Activated B cell treated with CpG ODN at 0.5 μM for 24 hours (primary cell): ENCODE measurements at regions not wholly inside any gene's neighbourhood (a gene's known extent, or its start where the extent isn't known, plus 50 kb on each side); places are given as distances from the start of the nearest gene placed in this dataset.

Source experiments
- ATAC-seq: fragments of 200-7000 bp; cut with Tn5 transposase; one replicate; pipeline ENCODE4 v1.10.0; 2021; ENCODE audit warnings: low read depth, mild to moderate bottlenecking, moderate library complexity
- CTCF ChIA-PET: fragments of 350-600 bp; sonication (Branson Sonifier 250); formaldehyde crosslinking; loops from one replicate; lab custom pipeline; 2021; ENCODE audit warnings: antibody characterized with exemption; lab: Charles Lee
- POLR2A ChIA-PET: fragments of 350-600 bp; sonication (Branson Sonifier 250); formaldehyde crosslinking; loops from one replicate; lab custom pipeline; 2021; ENCODE audit warnings: antibody characterized with exemption; lab: Charles Lee
- DNase-seq: peaks from one replicate; pipeline ENCODE4 v3.0.0; 2022
- H3K27ac Mint-ChIP-seq: one replicate; pipeline ENCODE4 v1.8.0; 2020; ENCODE audit warnings: mixed read lengths
- H3K27me3 Mint-ChIP-seq: one replicate; pipeline ENCODE4 v1.8.0; 2021; ENCODE audit warnings: mixed read lengths
- H3K36me3 Mint-ChIP-seq: one replicate; pipeline ENCODE4 v1.8.0; 2021; ENCODE audit warnings: low read depth, mixed read lengths
- H3K4me1 Mint-ChIP-seq: one replicate; pipeline ENCODE4 v1.8.0; 2021; ENCODE audit warnings: mixed read lengths
- H3K4me3 Mint-ChIP-seq: one replicate; pipeline ENCODE4 v1.8.0; 2020; ENCODE audit warnings: mild to moderate bottlenecking, mixed read lengths
- H3K9me3 Mint-ChIP-seq: one replicate; pipeline ENCODE4 v1.8.0; 2020; ENCODE audit warnings: mixed read lengths
- intact Hi-C: fragments of 100-400 bp; cut with micrococcal nuclease; formaldehyde crosslinking; loops from one replicate; pipeline ENCODE4 v1.15.1; 2024
- TF ChIP-seq, protein P1 (sequence below): fragments of 200-600 bp; IDR thresholded peaks from one replicate; pipeline ENCODE4 v1.8.0; 2022; ENCODE audit warnings: antibody characterized with exemption, mild to moderate bottlenecking

DNA sequence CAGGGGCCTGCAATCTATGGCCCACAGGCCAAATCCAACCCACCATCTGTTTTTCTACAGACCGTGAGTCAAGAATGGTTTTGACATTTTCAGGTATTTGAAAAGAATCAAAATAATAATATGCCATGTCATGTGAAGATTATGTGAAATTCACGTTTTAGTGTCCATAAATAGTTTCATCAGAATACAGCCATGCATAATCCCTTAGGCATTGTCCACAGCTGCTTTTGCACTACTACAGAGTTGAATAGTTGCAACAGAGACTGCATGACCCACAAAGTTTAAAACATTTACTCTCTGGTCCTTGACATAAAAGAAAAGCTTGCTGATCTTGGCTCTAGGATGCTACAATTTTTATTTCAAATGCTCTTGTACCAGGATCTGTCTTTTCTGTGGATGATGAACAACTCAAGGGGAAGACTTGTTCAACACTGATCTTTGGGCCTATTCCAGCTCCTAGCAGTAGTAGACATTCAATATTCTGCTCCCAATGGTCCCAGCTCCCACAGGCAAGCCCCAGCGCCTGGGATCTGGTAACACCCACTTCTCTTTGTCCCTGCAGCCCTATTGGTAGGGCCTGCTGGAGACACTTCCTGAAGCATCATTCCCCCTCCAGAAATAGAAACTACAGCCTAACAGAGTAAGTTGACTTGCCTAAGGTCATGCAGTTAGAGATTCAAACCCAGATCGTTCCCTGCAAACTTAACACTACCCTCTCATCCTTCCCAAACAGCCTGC, 76.9 kb downstream of the MRPL46 start:
- H3K27ac Mint-ChIP-seq, result no peak overlapping the region
- peaks cover 4% of the 10 kb centered on the region for H3K27me3 Mint-ChIP-seq
- ATAC-seq (no peak), DNase-seq (no peak)
- no peaks in the 10 kb centered on the region for H3K9me3 Mint-ChIP-seq
- H3K36me3 Mint-ChIP-seq, result no peaks in the 10 kb centered on the region
- ChIA-PET POLR2A (no interaction called here), CTCF (no interaction called here)
- TF ChIP-seq, protein P1, sequence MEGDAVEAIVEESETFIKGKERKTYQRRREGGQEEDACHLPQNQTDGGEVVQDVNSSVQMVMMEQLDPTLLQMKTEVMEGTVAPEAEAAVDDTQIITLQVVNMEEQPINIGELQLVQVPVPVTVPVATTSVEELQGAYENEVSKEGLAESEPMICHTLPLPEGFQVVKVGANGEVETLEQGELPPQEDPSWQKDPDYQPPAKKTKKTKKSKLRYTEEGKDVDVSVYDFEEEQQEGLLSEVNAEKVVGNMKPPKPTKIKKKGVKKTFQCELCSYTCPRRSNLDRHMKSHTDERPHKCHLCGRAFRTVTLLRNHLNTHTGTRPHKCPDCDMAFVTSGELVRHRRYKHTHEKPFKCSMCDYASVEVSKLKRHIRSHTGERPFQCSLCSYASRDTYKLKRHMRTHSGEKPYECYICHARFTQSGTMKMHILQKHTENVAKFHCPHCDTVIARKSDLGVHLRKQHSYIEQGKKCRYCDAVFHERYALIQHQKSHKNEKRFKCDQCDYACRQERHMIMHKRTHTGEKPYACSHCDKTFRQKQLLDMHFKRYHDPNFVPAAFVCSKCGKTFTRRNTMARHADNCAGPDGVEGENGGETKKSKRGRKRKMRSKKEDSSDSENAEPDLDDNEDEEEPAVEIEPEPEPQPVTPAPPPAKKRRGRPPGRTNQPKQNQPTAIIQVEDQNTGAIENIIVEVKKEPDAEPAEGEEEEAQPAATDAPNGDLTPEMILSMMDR, result no peak
- H3K4me3 Mint-ChIP-seq, result no peak overlapping the region
- intact Hi-C loops, result no loop called here
- H3K4me1 Mint-ChIP-seq, result peaks cover 4% of the 10 kb centered on the region

DNA sequence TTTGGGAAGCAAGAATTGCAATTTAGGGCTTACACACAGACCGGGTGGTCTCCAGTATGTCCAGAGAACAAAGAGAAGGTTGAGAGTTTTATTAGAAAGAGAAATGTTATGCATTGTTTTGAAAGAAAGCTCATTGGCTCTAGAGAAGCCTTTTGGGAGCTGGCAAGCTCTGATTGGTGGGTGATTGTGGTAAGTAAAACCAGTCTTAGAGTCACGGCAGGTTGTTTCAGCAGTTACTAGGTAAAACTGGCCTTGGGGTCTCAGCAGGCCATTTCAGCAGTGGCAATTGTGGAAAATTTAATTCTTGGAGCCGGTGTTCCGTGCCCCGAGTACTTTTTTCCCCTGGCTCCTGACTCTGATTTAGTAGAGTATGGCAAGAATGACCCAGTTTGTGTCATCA, 78.1 kb downstream of the MRPL46 start:
- intact Hi-C loops, result no loop called here
- TF ChIP-seq, protein P1, result no peak
- Mint-ChIP-seq H3K4me1 (peaks cover 4% of the 10 kb centered on the region), H3K36me3 (no peaks in the 10 kb centered on the region), H3K9me3 (no peaks in the 10 kb centered on the region), H3K4me3 (no peak overlapping the region), H3K27ac (no peak overlapping the region), H3K27me3 (peaks cover 2% of the 10 kb centered on the region)
- DNase-seq (no peak), ATAC-seq (no peak)
- ChIA-PET POLR2A (no interaction called here), CTCF (no interaction called here)

DNA sequence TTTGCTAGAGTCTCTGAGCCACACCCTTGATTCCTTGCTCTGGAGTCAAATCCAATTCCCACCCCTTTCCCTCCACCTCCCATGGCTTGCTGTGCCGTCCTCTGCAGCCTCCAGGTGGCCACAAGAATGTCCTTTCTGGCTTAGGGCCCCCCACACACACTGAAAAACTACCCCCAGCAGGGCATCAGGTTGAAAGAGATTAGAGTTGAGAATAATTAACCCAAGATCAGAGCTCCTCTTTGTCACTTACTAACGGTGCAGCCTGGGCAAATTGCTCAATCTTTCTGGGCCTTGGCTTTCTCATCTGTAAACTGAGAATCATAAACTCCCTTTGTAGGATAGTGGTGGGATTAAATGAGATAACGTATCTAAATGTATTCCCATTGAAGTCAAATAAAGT, 78.5 kb downstream of the MRPL46 start:
- CTCF ChIA-PET, result no interaction called here

DNA sequence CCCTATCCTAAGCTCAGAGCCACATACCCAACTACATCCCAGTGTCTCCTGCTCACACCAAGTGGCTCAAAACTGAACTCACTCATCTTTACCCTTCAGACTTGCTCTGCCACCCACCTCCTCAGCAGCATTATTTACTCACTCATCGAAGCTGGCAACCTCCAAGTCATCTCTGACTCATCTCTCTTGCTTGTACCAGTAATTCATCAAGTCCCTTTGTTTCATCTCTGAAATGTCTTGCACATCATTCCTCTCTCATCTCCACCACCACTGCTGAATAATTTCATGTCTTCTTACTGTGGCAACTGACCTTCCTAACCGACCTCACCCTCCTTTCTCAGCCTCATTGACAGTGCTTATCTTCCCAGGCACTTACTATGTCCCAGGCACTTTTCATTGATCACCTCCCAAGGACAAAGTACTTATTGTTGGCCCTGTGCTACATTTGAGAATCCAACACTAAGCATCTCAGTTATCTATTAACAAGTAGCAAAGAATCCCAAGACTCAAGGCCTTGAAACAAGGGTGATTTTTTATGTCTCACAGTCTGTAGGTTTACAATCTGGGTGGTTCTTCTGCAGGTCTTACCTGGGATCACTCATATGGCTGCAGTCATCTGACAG, 82.0 kb downstream of the MRPL46 start:
- ATAC-seq (no peak), DNase-seq (no peak)
- Mint-ChIP-seq H3K4me3 (no peak overlapping the region), H3K27me3 (no peaks in the 10 kb centered on the region), H3K9me3 (no peaks in the 10 kb centered on the region), H3K27ac (no peak overlapping the region), H3K36me3 (no peaks in the 10 kb centered on the region), H3K4me1 (no peaks in the 10 kb centered on the region)
- intact Hi-C loops, result no loop called here
- POLR2A ChIA-PET, result no interaction called here
- CTCF ChIA-PET, result no interaction called here
- TF ChIP-seq, protein P1, result no peak

More for the DNA sequence above, 78.5 kb downstream of the MRPL46 start:
- Mint-ChIP-seq H3K27me3 (peaks cover 2% of the 10 kb centered on the region), H3K9me3 (no peaks in the 10 kb centered on the region), H3K27ac (no peak overlapping the region), H3K4me3 (no peak overlapping the region), H3K4me1 (peaks cover under 1% of the 10 kb centered on the region), H3K36me3 (no peaks in the 10 kb centered on the region)
- TF ChIP-seq, protein P1, result no peak
- POLR2A ChIA-PET, result no interaction called here
- no peak for DNase-seq
- ATAC-seq, result no peak
- intact Hi-C loops, result no loop called here

DNA sequence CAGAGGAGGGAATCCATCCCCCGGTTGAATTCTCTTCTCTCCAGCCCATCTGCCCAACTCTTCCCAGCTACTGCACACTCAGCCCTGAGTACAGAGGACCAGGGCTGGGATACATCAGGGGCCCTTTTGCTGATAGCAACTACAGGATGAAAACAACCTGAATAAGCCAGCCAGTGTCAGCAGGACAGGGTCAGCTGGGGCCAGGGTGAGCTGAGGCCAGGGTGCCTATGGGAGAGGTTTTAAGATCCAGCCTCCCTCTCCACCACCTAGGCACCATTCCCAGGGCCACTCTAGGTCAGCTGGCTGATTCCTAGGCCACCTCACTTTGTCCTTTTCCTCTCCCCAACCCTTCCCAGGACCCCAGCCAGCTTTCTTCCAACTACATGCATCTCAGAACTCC, 83.8 kb downstream of the MRPL46 start:
- POLR2A ChIA-PET, result no interaction called here

More for the DNA sequence above, 83.8 kb downstream of the MRPL46 start:
- TF ChIP-seq, protein P1, result no peak
- intact Hi-C loops, result no loop called here
- H3K36me3 Mint-ChIP-seq, result no peaks in the 10 kb centered on the region
- ATAC-seq (no peak), DNase-seq (no peak)
- H3K27ac Mint-ChIP-seq, result no peak overlapping the region
- no peaks in the 10 kb centered on the region for H3K27me3 Mint-ChIP-seq
- H3K4me3 Mint-ChIP-seq, result no peak overlapping the region
- no peaks in the 10 kb centered on the region for H3K4me1 Mint-ChIP-seq
- CTCF ChIA-PET, result no interaction called here
- H3K9me3 Mint-ChIP-seq, result no peaks in the 10 kb centered on the region
